Hematopoietic multipotent progenitor cell treated with erythropoietin and hydrocortisone succinate and interleukin-3 and kit ligand, for 6 days (in vitro differentiated cells): ENCODE measurements at regions not wholly inside any gene's neighbourhood (a gene's known extent, or its start where the extent isn't known, plus 50 kb on each side); places are given as distances from the start of the nearest gene placed in this dataset.
"Not testable (repeated sequence)": the region's sequence is repeated elsewhere in the genome, so short reads cannot be mapped to it uniquely, and the experiment has no call there.

ENCODE experiments used
- DNase-seq: peaks from one replicate; pipeline ENCODE4 v3.0.0-alpha.2; 2015

- DNase-seq = no peak
Observed at GRCh38 chrX:110962451-110962850, 133.5 kb upstream of the PAK3 start.

- no peak for DNase-seq
Observed at GRCh38 chrX:110955706-110956105, 140.3 kb upstream of the PAK3 start.

GRCh38 chrX:110954428-110955100, 141.4 kb upstream of the PAK3 start:
- DNase-seq = no peak

- no peak for DNase-seq
Observed at GRCh38 chrX:110951472-110952269, 144.3 kb upstream of the PAK3 start.

GRCh38 chrX:110944751-110945675, 149.4 kb upstream of the CHRDL1 start:
- no peak for DNase-seq

- DNase-seq = no peak
Observed at GRCh38 chrX:110944311-110944750, 148.7 kb upstream of the CHRDL1 start.

GRCh38 chrX:110941906-110942305, 146.3 kb upstream of the CHRDL1 start:
- no peak for DNase-seq

GRCh38 chrX:110938977-110939732, 143.5 kb upstream of the CHRDL1 start:
- no peak for DNase-seq

- no peak for DNase-seq
Observed at GRCh38 chrX:110924871-110925270, 129.3 kb upstream of the CHRDL1 start.

GRCh38 chrX:110920991-110921390, 125.4 kb upstream of the CHRDL1 start:
- DNase-seq = no peak

GRCh38 chrX:110915570-110915969, 120.0 kb upstream of the CHRDL1 start:
- no peak for DNase-seq

- no peak for DNase-seq
Observed at GRCh38 chrX:110915111-110915510, 119.5 kb upstream of the CHRDL1 start.

- no peak for DNase-seq
Observed at GRCh38 chrX:110914281-110914680, 118.7 kb upstream of the CHRDL1 start.

GRCh38 chrX:110904747-110905146, 109.1 kb upstream of the CHRDL1 start:
- DNase-seq = not testable (repeated sequence)

- no peak for DNase-seq
Observed at GRCh38 chrX:110881971-110882370, 86.4 kb upstream of the CHRDL1 start.

- no peak for DNase-seq
Observed at GRCh38 chrX:110877326-110877725, 81.7 kb upstream of the CHRDL1 start.

- DNase-seq = no peak
Observed at GRCh38 chrX:110871839-110872238, 76.2 kb upstream of the CHRDL1 start.

- no peak for DNase-seq
Observed at GRCh38 chrX:110866421-110866820, 70.8 kb upstream of the CHRDL1 start.

GRCh38 chrX:110863883-110864282, 68.3 kb upstream of the CHRDL1 start:
- no peak for DNase-seq

GRCh38 chrX:110858565-110858964, 62.9 kb upstream of the CHRDL1 start:
- DNase-seq = no peak

- peak; percentile 45 for DNase-seq
Observed at GRCh38 chrX:110853610-110854009, 58.0 kb upstream of the CHRDL1 start.

GRCh38 chrX:110852180-110852579, 56.6 kb upstream of the CHRDL1 start:
- DNase-seq = peak; percentile 44
